Aorta (tissue), 5 donors: ENCODE measurements at regions not wholly inside any gene's neighbourhood (a gene's known extent, or its start where the extent isn't known, plus 50 kb on each side); places are given as distances from the start of the nearest gene placed in this dataset.

Experiments
- ATAC-seq: fragments of 200-7000 bp; cut with Tn5 transposase; one replicate; pipeline ENCODE4 v1.9.1; 2022; ENCODE audit warnings: moderate library complexity; ENCODE audit not compliant: low FRiP score
- DNase-seq, 2 donors: peaks; one replicate each; pipeline ENCODE4 v3.0.0-alpha.2; 2020
- H3K27ac ChIP-seq, 2 donors: one replicate each; pipeline ENCODE4 v1.5.1; 2013; ENCODE audit warnings: low read length in 2 of 2, mild to moderate bottlenecking in 2 of 2, moderate library complexity in 2 of 2, control low read depth in 1 of 2, inconsistent platforms in 1 of 2, low read depth in 1 of 2
- H3K27me3 ChIP-seq, 2 donors: one replicate each; pipeline ENCODE4 v1.6.1; 2013; ENCODE audit warnings: control low read depth in 1 of 2, low read length in 1 of 2, mild to moderate bottlenecking in 1 of 2, moderate library complexity in 1 of 2; ENCODE audit not compliant: insufficient read depth in 2 of 2, control insufficient read depth in 1 of 2
- H3K36me3 ChIP-seq, 2 donors: one replicate each; pipeline ENCODE4 v1.6.1; 2013; ENCODE audit warnings: control low read depth in 1 of 2, low read length in 1 of 2, mild to moderate bottlenecking in 1 of 2; ENCODE audit not compliant: insufficient read depth in 2 of 2, control insufficient read depth in 1 of 2
- H3K4me1 ChIP-seq, 2 donors: one replicate each; pipeline ENCODE4 v1.6.1; 2013; ENCODE audit warnings: low read length in 2 of 2, control low read depth in 1 of 2, mild to moderate bottlenecking in 1 of 2, moderate library complexity in 1 of 2; ENCODE audit not compliant: insufficient read depth in 2 of 2, control insufficient read depth in 1 of 2
- H3K4me3 ChIP-seq, 2 donors: one replicate each; pipeline ENCODE4 v1.5.1; 2013; ENCODE audit warnings: low read length in 2 of 2, control low read depth in 1 of 2, mild to moderate bottlenecking in 1 of 2
- H3K9me3 ChIP-seq: one replicate; pipeline ENCODE4 v1.6.1; 2013; ENCODE audit warnings: mild to moderate bottlenecking, low read length; ENCODE audit not compliant: control insufficient read depth
- WGBS, 2 donors: extraction: QIAGEN DNeasy Blood & Tissue Kit; methylation state at CpG; one replicate each; pipeline ENCODE4 v1.1.7; 2013; 5-methylcytosine and 5-hydroxymethylcytosine counted together
- intact Hi-C, 2 donors: fragments of 100-400 bp; cut with DNase I; formaldehyde crosslinking; loops; one replicate each; pipeline versions ENCODE4 v1.14.2 to v1.15.0; 2022
- donor health status: healthy with polysubstance abuse.
- donor health status: Bipolar disorder and iron deficiency.
- donor health status: DM: no; HTN: no; CAD: no.
- donor health status: DM: no; HTN: no; CAD: no.
- donor health status: DM: yes; HTN: yes; CAD: no.

GRCh38 chr10:53005612-53006345 lies 233.2 kb upstream of the MBL2 start:
- Histone ChIP-seq H3K4me3 (no peak overlapping the region), H3K36me3 (no peaks in the 10 kb centered on the region), H3K9me3 (no peaks in the 10 kb centered on the region), H3K4me1 (no peaks in the 10 kb centered on the region), H3K27ac (no peak overlapping the region), H3K27me3 (no peaks in the 10 kb centered on the region)
- DNase-seq (no peak), ATAC-seq (no peak)
- intact Hi-C loops = no loop called here
- 53 to 58% methylated on average over 3 of the region's 3 CpGs for WGBS, 2 donors

GRCh38 chr10:53003094-53003493 lies 230.5 kb upstream of the MBL2 start:
- DNase-seq = no peak
- WGBS, 2 donors = 48 to 56% methylated on average over 5 of the region's 5 CpGs
- Histone ChIP-seq H3K9me3 (no peaks in the 10 kb centered on the region), H3K27me3 (no peaks in the 10 kb centered on the region), H3K27ac (no peak overlapping the region), H3K4me3 (no peak overlapping the region), H3K4me1 (no peaks in the 10 kb centered on the region), H3K36me3 (no peaks in the 10 kb centered on the region)
- intact Hi-C loops = no loop called here
- no peak for ATAC-seq

- no peak overlapping the region for H3K4me3 ChIP-seq
- H3K27me3 ChIP-seq = no peaks in the 10 kb centered on the region
- H3K9me3 ChIP-seq = no peaks in the 10 kb centered on the region
- H3K36me3 ChIP-seq = no peaks in the 10 kb centered on the region
- 44 to 70% methylated on average over 2 of the region's 2 CpGs for WGBS, 2 donors
- ATAC-seq (no peak), DNase-seq (no peak)
- intact Hi-C loops = no loop called here
- no peaks in the 10 kb centered on the region for H3K4me1 ChIP-seq
- no peak overlapping the region for H3K27ac ChIP-seq
Measured at GRCh38 chr10:52999681-53000080, 227.1 kb upstream of the MBL2 start.

- Histone ChIP-seq H3K27ac (no peak overlapping the region), H3K4me1 (no peaks in the 10 kb centered on the region), H3K27me3 (no peaks in the 10 kb centered on the region), H3K4me3 (no peak overlapping the region), H3K9me3 (no peaks in the 10 kb centered on the region), H3K36me3 (no peaks in the 10 kb centered on the region)
- DNase-seq = no peak
- no peak for ATAC-seq
- 90 to 94% methylated on average over 2 of the region's 2 CpGs for WGBS, 2 donors
- intact Hi-C loops = no loop called here
Measured at GRCh38 chr10:52999258-52999657, 226.7 kb upstream of the MBL2 start.

GRCh38 chr10:52997007-52997406 lies 224.4 kb upstream of the MBL2 start:
- no peak for DNase-seq
- ATAC-seq = no peak
- intact Hi-C loops = no loop called here

GRCh38 chr10:52994370-52994769 lies 221.8 kb upstream of the MBL2 start:
- DNase-seq = no peak
- Histone ChIP-seq H3K36me3 (no peaks in the 10 kb centered on the region), H3K4me1 (no peaks in the 10 kb centered on the region), H3K9me3 (no peaks in the 10 kb centered on the region), H3K27me3 (no peaks in the 10 kb centered on the region), H3K4me3 (no peak overlapping the region), H3K27ac (no peak overlapping the region)
- ATAC-seq = no peak
- intact Hi-C loops = no loop called here

More at GRCh38 chr10:52997007-52997406, 224.4 kb upstream of the MBL2 start:
- no peaks in the 10 kb centered on the region for H3K27me3 ChIP-seq
- H3K9me3 ChIP-seq = no peaks in the 10 kb centered on the region
- no peaks in the 10 kb centered on the region for H3K4me1 ChIP-seq
- H3K36me3 ChIP-seq = no peaks in the 10 kb centered on the region
- no peak overlapping the region for H3K27ac ChIP-seq
- no peak overlapping the region for H3K4me3 ChIP-seq

GRCh38 chr10:52993109-52993508 lies 220.5 kb upstream of the MBL2 start:
- H3K36me3 ChIP-seq = no peaks in the 10 kb centered on the region
- intact Hi-C loops = no loop called here
- peaks cover under 1% of the 10 kb centered on the region for H3K9me3 ChIP-seq
- H3K27me3 ChIP-seq = no peaks in the 10 kb centered on the region
- H3K27ac ChIP-seq = no peak overlapping the region
- 23 to 47% methylated on average over 3 of the region's 3 CpGs for WGBS, 2 donors
- no peaks in the 10 kb centered on the region for H3K4me1 ChIP-seq
- no peak for ATAC-seq
- no peak overlapping the region for H3K4me3 ChIP-seq
- DNase-seq = no peak

- no peaks in the 10 kb centered on the region for H3K27me3 ChIP-seq
- no peak for ATAC-seq
- WGBS, 2 donors = 83 to 94% methylated on average over 1 of the region's 1 CpG
Measured at GRCh38 chr10:52992567-52992966, 220.0 kb upstream of the MBL2 start.

GRCh38 chr10:52988923-52989322 lies 216.3 kb upstream of the MBL2 start:
- Histone ChIP-seq H3K9me3 (peaks cover 2% of the 10 kb centered on the region), H3K36me3 (no peaks in the 10 kb centered on the region), H3K27ac (no peak overlapping the region), H3K4me3 (no peak overlapping the region), H3K4me1 (no peaks in the 10 kb centered on the region), H3K27me3 (no peaks in the 10 kb centered on the region)
- intact Hi-C loops = no loop called here
- WGBS, 2 donors = 85 to 88% methylated on average over 2 of the region's 2 CpGs
- ATAC-seq (no peak), DNase-seq (no peak)

More at GRCh38 chr10:52992567-52992966, 220.0 kb upstream of the MBL2 start:
- no peaks in the 10 kb centered on the region for H3K36me3 ChIP-seq
- intact Hi-C loops = no loop called here
- peaks cover 2% of the 10 kb centered on the region for H3K9me3 ChIP-seq
- no peaks in the 10 kb centered on the region for H3K4me1 ChIP-seq
- DNase-seq = no peak
- no peak overlapping the region for H3K27ac ChIP-seq
- H3K4me3 ChIP-seq = no peak overlapping the region
